Heart left ventricle (tissue), 13 donors: ENCODE measurements at regions not wholly inside any gene's neighbourhood (a gene's known extent, or its start where the extent isn't known, plus 50 kb on each side); places are given as distances from the start of the nearest gene placed in this dataset.
"Not testable (repeated sequence)": the region's sequence is repeated elsewhere in the genome, so short reads cannot be mapped to it uniquely, and the experiment has no call there.

Experiments used
- CTCF ChIP-seq, 12 donors: fragments of 200-600 bp; sonication (generic) in 4 of 12; IDR thresholded peaks; one replicate each; pipeline versions ENCODE4 v1.5.0 to v1.8.0; 2018 to 2022; ENCODE audit warnings: antibody characterized with exemption in 12 of 12, mild to moderate bottlenecking in 5 of 12
- POLR2A ChIP-seq, 2 donors: fragments of 450-650 bp; IDR thresholded peaks; one replicate each; pipeline ENCODE4 v1.6.1; 2017; ENCODE audit warnings: antibody characterized with exemption in 2 of 2, mild to moderate bottlenecking in 2 of 2, moderate library complexity in 2 of 2
- donor health status: ischemic (EF 13 %, LVEDD 7.1; RV severe dilation, severe dysfunction).
- donor health status: DM: no; HTN: yes; CAD: no.
- donor health status: DM: no; HTN: no; CAD: no.
- donor health status: ischemic (EF 25% LVEDD 6.9; RV normal size, moderate dysfunction).
- donor health status: ischemic (EF 25% LVEDD 5.7; RV mildly dilated, moderate dysfunction).
- donor health status: ischemic (EF 35%, LVEDD 5.7; RV mildly dilated, moderate dysfunction).
- donor health status: nonischemic (EF 11% LVEDD 7.7; RV severe dilation, severe dysfunction).
- donor health status: DM: yes; HTN: yes; CAD: no.
- donor health status: PGD.
- donor health status: ischemic (EF 29% LVEDD 5.4; RV normal size, mild dysfunction).
- donor health status: nonischemic (EF 23%, LVEDD 6.1; RV moderate dilation, normal function).

- not testable (repeated sequence) for TF ChIP-seq POLR2A, CTCF (IDR thresholded peaks at IDR 0.05)
Measured at GRCh38 chr15:84409357-84409756, 173.8 kb downstream of the GOLGA6L4 start.
